ENCODE measurements at regions not wholly inside any gene's neighbourhood (a gene's known extent, or its start where the extent isn't known, plus 50 kb on each side); places are given as distances from the start of the nearest gene placed in this dataset.

- TF ChIP-seq, protein P1, sequence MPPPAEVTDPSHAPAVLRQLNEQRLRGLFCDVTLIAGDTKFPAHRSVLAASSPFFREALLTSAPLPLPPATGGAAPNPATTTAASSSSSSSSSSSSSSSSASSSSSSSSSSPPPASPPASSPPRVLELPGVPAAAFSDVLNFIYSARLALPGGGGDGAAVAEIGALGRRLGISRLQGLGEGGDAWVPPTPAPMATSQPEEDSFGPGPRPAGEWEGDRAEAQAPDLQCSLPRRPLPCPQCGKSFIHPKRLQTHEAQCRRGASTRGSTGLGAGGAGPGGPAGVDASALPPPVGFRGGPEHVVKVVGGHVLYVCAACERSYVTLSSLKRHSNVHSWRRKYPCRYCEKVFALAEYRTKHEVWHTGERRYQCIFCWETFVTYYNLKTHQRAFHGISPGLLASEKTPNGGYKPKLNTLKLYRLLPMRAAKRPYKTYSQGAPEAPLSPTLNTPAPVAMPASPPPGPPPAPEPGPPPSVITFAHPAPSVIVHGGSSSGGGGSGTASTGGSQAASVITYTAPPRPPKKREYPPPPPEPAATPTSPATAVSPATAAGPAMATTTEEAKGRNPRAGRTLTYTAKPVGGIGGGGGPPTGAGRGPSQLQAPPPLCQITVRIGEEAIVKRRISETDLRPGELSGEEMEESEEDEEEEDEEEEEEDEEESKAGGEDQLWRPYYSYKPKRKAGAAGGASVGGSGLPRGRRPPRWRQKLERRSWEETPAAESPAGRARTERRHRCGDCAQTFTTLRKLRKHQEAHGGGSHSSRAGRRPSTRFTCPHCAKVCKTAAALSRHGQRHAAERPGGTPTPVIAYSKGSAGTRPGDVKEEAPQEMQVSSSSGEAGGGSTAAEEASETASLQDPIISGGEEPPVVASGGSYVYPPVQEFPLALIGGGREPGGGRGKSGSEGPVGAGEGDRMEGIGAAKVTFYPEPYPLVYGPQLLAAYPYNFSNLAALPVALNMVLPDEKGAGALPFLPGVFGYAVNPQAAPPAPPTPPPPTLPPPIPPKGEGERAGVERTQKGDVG (CRISPR knock-in tag; IDR thresholded peaks at IDR 0.05; ENCODE audit: borderline replicate concordance), result no peak
- TF ChIP-seq SP4 (CRISPR knock-in tag; IDR thresholded peaks at IDR 0.05) (no peak), NFYC (CRISPR knock-in tag; IDR thresholded peaks at IDR 0.05) (no peak), ZNF432 (CRISPR knock-in tag; IDR thresholded peaks at IDR 0.05; ENCODE audit: borderline replicate concordance) (no peak), PLRG1 (conservative IDR thresholded peaks at IDR 0.05) (no peak), MTF2 (CRISPR knock-in tag; IDR thresholded peaks at IDR 0.05; ENCODE audit: borderline replicate concordance) (no peak), SNRNP70 (IDR thresholded peaks at IDR 0.05; ENCODE audit: low read depth, low read length) (no peak), ZNF558 (CRISPR knock-in tag; IDR thresholded peaks at IDR 0.05; ENCODE audit: borderline replicate concordance) (no peak), TEAD2 (CRISPR knock-in tag; IDR thresholded peaks at IDR 0.05) (no peak), PCBP1 (IDR thresholded peaks at IDR 0.05; ENCODE audit: borderline replicate concordance, low read depth, low read length) (no peak), SMAD9 (CRISPR knock-in tag; IDR thresholded peaks at IDR 0.05) (no peak), ZSCAN20 (CRISPR knock-in tag; IDR thresholded peaks at IDR 0.05; ENCODE audit: borderline replicate concordance) (no peak), IRX3 (CRISPR knock-in tag; IDR thresholded peaks at IDR 0.05; ENCODE audit: borderline replicate concordance, low read depth) (no peak), HNF4G (IDR thresholded peaks at IDR 0.05; ENCODE audit: borderline replicate concordance, low read depth, low read length) (no peak), HNF4G (CRISPR knock-in tag; IDR thresholded peaks at IDR 0.05; ENCODE audit: borderline replicate concordance, low read depth) (no peak)
- TF ChIP-seq, protein P2, sequence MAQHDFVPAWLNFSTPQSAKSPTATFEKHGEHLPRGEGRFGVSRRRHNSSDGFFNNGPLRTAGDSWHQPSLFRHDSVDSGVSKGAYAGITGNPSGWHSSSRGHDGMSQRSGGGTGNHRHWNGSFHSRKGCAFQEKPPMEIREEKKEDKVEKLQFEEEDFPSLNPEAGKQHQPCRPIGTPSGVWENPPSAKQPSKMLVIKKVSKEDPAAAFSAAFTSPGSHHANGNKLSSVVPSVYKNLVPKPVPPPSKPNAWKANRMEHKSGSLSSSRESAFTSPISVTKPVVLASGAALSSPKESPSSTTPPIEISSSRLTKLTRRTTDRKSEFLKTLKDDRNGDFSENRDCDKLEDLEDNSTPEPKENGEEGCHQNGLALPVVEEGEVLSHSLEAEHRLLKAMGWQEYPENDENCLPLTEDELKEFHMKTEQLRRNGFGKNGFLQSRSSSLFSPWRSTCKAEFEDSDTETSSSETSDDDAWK (CRISPR knock-in tag; IDR thresholded peaks at IDR 0.05), result no peak
- TF ChIP-seq, protein P3, sequence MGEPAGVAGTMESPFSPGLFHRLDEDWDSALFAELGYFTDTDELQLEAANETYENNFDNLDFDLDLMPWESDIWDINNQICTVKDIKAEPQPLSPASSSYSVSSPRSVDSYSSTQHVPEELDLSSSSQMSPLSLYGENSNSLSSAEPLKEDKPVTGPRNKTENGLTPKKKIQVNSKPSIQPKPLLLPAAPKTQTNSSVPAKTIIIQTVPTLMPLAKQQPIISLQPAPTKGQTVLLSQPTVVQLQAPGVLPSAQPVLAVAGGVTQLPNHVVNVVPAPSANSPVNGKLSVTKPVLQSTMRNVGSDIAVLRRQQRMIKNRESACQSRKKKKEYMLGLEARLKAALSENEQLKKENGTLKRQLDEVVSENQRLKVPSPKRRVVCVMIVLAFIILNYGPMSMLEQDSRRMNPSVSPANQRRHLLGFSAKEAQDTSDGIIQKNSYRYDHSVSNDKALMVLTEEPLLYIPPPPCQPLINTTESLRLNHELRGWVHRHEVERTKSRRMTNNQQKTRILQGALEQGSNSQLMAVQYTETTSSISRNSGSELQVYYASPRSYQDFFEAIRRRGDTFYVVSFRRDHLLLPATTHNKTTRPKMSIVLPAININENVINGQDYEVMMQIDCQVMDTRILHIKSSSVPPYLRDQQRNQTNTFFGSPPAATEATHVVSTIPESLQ (CRISPR knock-in tag; conservative IDR thresholded peaks at IDR 0.05), result no peak
These were observed 602.7 kb upstream of the PCDH7 start (continued) for GRCh38 chr4:30117433-30117832.
